HepG2 (cell line): ENCODE measurements at regions not wholly inside any gene's neighbourhood (a gene's known extent, or its start where the extent isn't known, plus 50 kb on each side); places are given as distances from the start of the nearest gene placed in this dataset.
A peak's percentile ranks its signal among the peaks of the same experiment; 100 is the strongest.

Experiments
- EP300 ChIP-seq, 3 experiments: sonication (generic) in 1 of 3; formaldehyde crosslinking in 1 of 3; IDR thresholded peaks; 2 replicates each; pipeline versions ENCODE4 v1.5.1 to v1.6.1; 2011 to 2020; ENCODE audit warnings: low read depth in 2 of 3, low read length in 2 of 3, borderline replicate concordance in 1 of 3, improper control_type of control experiment in 1 of 3, mild to moderate bottlenecking in 1 of 3, missing genetic modification reagents in 1 of 3, moderate library complexity in 1 of 3
- KDM5A ChIP-seq: fragments of 200-600 bp; sonication (generic); IDR thresholded peaks from 2 replicates; pipeline ENCODE4 v1.7.0; 2018; ENCODE audit warnings: antibody characterized with exemption, mild to moderate bottlenecking, low read length, borderline replicate concordance
- SALL2 ChIP-seq: sonication (generic); formaldehyde crosslinking; IDR thresholded peaks from 2 replicates; pipeline ENCODE4 v1.8.1; 2023; ENCODE audit warnings: mild to moderate bottlenecking, missing genetic modification reagents, inconsistent platforms
- TF ChIP-seq, protein P1 (sequence below): sonication (generic); formaldehyde crosslinking; IDR thresholded peaks from 2 replicates; pipeline ENCODE4 v1.5.0; 2020; ENCODE audit warnings: mild to moderate bottlenecking, missing genetic modification reagents, borderline replicate concordance

DNA sequence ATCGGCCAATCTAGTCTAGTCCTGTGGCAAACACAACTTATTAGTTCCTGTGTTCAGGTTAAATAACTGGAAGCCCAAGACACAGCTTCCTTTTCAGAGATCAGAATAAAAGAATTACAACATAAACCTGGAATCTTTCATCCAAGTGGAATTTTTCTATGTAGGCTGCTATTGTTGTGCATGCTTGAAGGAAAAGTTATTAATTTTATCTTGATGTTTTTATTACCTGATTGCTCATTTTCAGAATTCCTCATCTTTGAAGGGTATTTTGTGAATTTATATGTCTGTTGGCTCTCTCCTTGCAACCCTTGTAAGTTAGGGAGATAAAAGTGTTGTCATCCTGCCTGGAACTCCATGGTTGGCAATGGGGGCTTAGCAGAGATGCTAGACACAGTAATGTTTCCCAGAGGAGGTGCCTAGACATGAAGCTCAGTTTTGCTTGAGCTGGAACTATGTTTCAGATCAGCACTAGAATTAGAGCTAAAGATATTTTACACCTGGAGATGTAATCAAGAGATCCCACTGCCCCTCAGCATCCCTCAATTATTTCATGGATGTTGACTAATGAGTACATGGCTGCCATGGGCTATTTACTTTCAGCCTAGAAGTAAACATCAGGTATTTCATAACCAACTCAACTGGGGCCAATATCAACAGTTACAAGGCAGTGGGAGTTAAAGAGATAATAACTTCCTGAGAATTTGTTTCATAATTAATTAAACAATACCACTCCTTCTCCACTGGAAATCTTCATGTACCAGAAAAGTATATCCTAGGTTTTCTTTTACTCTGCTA lies 367.0 kb upstream of the MARCKS start (continued):
- TF ChIP-seq EP300 (IDR thresholded peaks at IDR 0.05; ENCODE audit: low read depth in 2 of 2, low read length in 2 of 2) (peak in 1 of 2 experiments; percentile 39; a peak in 1 of 4 replicates), EP300 (CRISPR knock-in tag; IDR thresholded peaks at IDR 0.05; ENCODE audit: borderline replicate concordance) (no peak), SALL2 (no peak), KDM5A (no peak)
- TF ChIP-seq, protein P1, sequence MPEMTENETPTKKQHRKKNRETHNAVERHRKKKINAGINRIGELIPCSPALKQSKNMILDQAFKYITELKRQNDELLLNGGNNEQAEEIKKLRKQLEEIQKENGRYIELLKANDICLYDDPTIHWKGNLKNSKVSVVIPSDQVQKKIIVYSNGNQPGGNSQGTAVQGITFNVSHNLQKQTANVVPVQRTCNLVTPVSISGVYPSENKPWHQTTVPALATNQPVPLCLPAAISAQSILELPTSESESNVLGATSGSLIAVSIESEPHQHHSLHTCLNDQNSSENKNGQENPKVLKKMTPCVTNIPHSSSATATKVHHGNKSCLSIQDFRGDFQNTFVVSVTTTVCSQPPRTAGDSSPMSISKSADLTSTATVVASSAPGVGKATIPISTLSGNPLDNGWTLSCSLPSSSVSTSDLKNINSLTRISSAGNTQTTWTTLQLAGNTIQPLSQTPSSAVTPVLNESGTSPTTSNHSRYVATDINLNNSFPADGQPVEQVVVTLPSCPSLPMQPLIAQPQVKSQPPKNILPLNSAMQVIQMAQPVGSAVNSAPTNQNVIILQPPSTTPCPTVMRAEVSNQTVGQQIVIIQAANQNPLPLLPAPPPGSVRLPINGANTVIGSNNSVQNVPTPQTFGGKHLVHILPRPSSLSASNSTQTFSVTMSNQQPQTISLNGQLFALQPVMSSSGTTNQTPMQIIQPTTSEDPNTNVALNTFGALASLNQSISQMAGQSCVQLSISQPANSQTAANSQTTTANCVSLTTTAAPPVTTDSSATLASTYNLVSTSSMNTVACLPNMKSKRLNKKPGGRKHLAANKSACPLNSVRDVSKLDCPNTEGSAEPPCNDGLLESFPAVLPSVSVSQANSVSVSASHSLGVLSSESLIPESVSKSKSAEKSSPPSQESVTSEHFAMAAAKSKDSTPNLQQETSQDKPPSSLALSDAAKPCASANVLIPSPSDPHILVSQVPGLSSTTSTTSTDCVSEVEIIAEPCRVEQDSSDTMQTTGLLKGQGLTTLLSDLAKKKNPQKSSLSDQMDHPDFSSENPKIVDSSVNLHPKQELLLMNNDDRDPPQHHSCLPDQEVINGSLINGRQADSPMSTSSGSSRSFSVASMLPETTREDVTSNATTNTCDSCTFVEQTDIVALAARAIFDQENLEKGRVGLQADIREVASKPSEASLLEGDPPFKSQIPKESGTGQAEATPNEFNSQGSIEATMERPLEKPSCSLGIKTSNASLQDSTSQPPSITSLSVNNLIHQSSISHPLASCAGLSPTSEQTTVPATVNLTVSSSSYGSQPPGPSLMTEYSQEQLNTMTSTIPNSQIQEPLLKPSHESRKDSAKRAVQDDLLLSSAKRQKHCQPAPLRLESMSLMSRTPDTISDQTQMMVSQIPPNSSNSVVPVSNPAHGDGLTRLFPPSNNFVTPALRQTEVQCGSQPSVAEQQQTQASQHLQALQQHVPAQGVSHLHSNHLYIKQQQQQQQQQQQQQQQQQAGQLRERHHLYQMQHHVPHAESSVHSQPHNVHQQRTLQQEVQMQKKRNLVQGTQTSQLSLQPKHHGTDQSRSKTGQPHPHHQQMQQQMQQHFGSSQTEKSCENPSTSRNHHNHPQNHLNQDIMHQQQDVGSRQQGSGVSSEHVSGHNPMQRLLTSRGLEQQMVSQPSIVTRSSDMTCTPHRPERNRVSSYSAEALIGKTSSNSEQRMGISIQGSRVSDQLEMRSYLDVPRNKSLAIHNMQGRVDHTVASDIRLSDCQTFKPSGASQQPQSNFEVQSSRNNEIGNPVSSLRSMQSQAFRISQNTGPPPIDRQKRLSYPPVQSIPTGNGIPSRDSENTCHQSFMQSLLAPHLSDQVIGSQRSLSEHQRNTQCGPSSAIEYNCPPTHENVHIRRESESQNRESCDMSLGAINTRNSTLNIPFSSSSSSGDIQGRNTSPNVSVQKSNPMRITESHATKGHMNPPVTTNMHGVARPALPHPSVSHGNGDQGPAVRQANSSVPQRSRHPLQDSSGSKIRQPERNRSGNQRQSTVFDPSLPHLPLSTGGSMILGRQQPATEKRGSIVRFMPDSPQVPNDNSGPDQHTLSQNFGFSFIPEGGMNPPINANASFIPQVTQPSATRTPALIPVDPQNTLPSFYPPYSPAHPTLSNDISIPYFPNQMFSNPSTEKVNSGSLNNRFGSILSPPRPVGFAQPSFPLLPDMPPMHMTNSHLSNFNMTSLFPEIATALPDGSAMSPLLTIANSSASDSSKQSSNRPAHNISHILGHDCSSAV (CRISPR knock-in tag): no peak
